ENCODE measurements at regions not wholly inside any gene's neighbourhood (a gene's known extent, or its start where the extent isn't known, plus 50 kb on each side); places are given as distances from the start of the nearest gene placed in this dataset.
"Not testable (repeated sequence)": the region's sequence is repeated elsewhere in the genome, so short reads cannot be mapped to it uniquely, and the experiment has no call there.

- ATAC-seq (ENCODE audit: low FRiP score) (no peak), DNase-seq (ENCODE audit: low spot score) (no peak)
- no peak for TF ChIP-seq CTCF (IDR thresholded peaks at IDR 0.05)
Measured at GRCh38 chr22:49458708-49459099, 369.0 kb downstream of the BRD1 start.

- no peak for ATAC-seq (ENCODE audit: low FRiP score)
Measured at GRCh38 chr22:49457946-49458707, 369.5 kb downstream of the BRD1 start.

GRCh38 chr22:49457146-49457545 lies 370.5 kb downstream of the BRD1 start:
- DNase-seq (ENCODE audit: low spot score) (no peak), ATAC-seq (ENCODE audit: low FRiP score) (no peak)
- no peak for TF ChIP-seq CTCF (IDR thresholded peaks at IDR 0.05)

More at GRCh38 chr22:49457946-49458707, 369.5 kb downstream of the BRD1 start:
- no peak for TF ChIP-seq CTCF (IDR thresholded peaks at IDR 0.05)
- DNase-seq (ENCODE audit: low spot score): no peak

- no peak for TF ChIP-seq CTCF (IDR thresholded peaks at IDR 0.05)
- ATAC-seq (ENCODE audit: low FRiP score): no peak
- no peak for DNase-seq (ENCODE audit: low spot score)
Measured at GRCh38 chr22:49455595-49455994, 372.1 kb downstream of the BRD1 start.

GRCh38 chr22:49454726-49455125 lies 372.9 kb downstream of the BRD1 start:
- TF ChIP-seq CTCF (IDR thresholded peaks at IDR 0.05): no peak
- ATAC-seq (ENCODE audit: low FRiP score): no peak
- no peak for DNase-seq (ENCODE audit: low spot score)

GRCh38 chr22:49453771-49454170 lies 373.9 kb downstream of the BRD1 start:
- DNase-seq (ENCODE audit: low spot score) (no peak), ATAC-seq (ENCODE audit: low FRiP score) (no peak)
- no peak for TF ChIP-seq CTCF (IDR thresholded peaks at IDR 0.05)

- ATAC-seq (ENCODE audit: low FRiP score); DNase-seq (ENCODE audit: low spot score): not testable (repeated sequence)
Measured at GRCh38 chr22:49453019-49453418, 374.7 kb downstream of the BRD1 start.

Data from omental fat pad (tissue), 3 donors.